H9 (cell line): ENCODE measurements at regions not wholly inside any gene's neighbourhood (a gene's known extent, or its start where the extent isn't known, plus 50 kb on each side); places are given as distances from the start of the nearest gene placed in this dataset.

Experiments
- DNase-seq: peaks from one replicate; pipeline ENCODE4 v3.0.0-alpha.2; 2017
- H2AFZ ChIP-seq: one replicate; pipeline ENCODE4 v1.6.1; 2013; ENCODE audit warnings: mild to moderate bottlenecking, low read length, control low read depth, moderate library complexity
- H2AK5ac ChIP-seq: 2 replicates; pipeline ENCODE4 v1.6.1; 2013; ENCODE audit warnings: low read length, control low read depth, mixed read lengths; ENCODE audit not compliant: insufficient read length
- H2BK120ac ChIP-seq: one replicate; pipeline ENCODE4 v1.6.1; 2013; ENCODE audit warnings: low read depth, mild to moderate bottlenecking, low read length, control low read depth, inconsistent platforms; ENCODE audit not compliant: poor library complexity, severe bottlenecking
- H2BK12ac ChIP-seq: 2 replicates; pipeline ENCODE4 v1.6.1; 2013; ENCODE audit warnings: low read length, control low read depth, mixed read lengths, low read depth; ENCODE audit not compliant: insufficient read length
- H2BK15ac ChIP-seq: 2 replicates; pipeline ENCODE4 v1.6.1; 2013; ENCODE audit warnings: low read depth, low read length, control low read depth
- H2BK20ac ChIP-seq: one replicate; pipeline ENCODE4 v1.6.1; 2013; ENCODE audit warnings: low read depth, mild to moderate bottlenecking, low read length, control low read depth, inconsistent platforms; ENCODE audit not compliant: poor library complexity, severe bottlenecking
- H2BK5ac ChIP-seq: 2 replicates; pipeline ENCODE4 v1.6.1; 2013; ENCODE audit warnings: low read length, control low read depth, mixed read lengths; ENCODE audit not compliant: insufficient read length
- H3K14ac ChIP-seq: 2 replicates; pipeline ENCODE4 v1.6.1; 2013; ENCODE audit warnings: low read length, control low read depth; ENCODE audit not compliant: insufficient read depth
- H3K18ac ChIP-seq: 2 replicates; pipeline ENCODE4 v1.6.1; 2013; ENCODE audit warnings: low read depth, mild to moderate bottlenecking, mixed read lengths, low read length, control low read depth; ENCODE audit not compliant: insufficient read length
- H3K23ac ChIP-seq: 2 replicates; pipeline ENCODE4 v1.6.1; 2013; ENCODE audit warnings: low read length, control low read depth, mixed read lengths, low read depth; ENCODE audit not compliant: insufficient read length
- H3K23me2 ChIP-seq: 2 replicates; pipeline ENCODE4 v1.6.1; 2013; ENCODE audit warnings: low read depth, mild to moderate bottlenecking, mixed read lengths, low read length, control low read depth; ENCODE audit not compliant: insufficient read length, poor library complexity, severe bottlenecking
- H3K27ac ChIP-seq: 2 replicates; pipeline ENCODE4 v1.5.1; 2013; ENCODE audit warnings: low read length, control low read depth, mixed read lengths, low read depth; ENCODE audit not compliant: insufficient read length
- H3K27me3 ChIP-seq: 2 replicates; pipeline ENCODE4 v1.6.1; 2013; ENCODE audit warnings: low read length, control low read depth, inconsistent platforms; ENCODE audit not compliant: insufficient read depth
- H3K4ac ChIP-seq: 2 replicates; pipeline ENCODE4 v1.6.1; 2013; ENCODE audit warnings: low read depth, mild to moderate bottlenecking, control low read depth, inconsistent platforms, low read length, moderate library complexity
- H3K4me1 ChIP-seq: 2 replicates; pipeline ENCODE4 v1.6.1; 2013; ENCODE audit warnings: low read length, control low read depth, inconsistent platforms; ENCODE audit not compliant: insufficient read depth
- H3K4me2 ChIP-seq: 2 replicates; pipeline ENCODE4 v1.6.1; 2013; ENCODE audit warnings: low read length, control low read depth, mixed read lengths; ENCODE audit not compliant: insufficient read length, insufficient read depth
- H3K56ac ChIP-seq: 2 replicates; pipeline ENCODE4 v1.6.1; 2013; ENCODE audit warnings: low read depth, mild to moderate bottlenecking, mixed read lengths, low read length, control low read depth; ENCODE audit not compliant: insufficient read length
- H3K79me1 ChIP-seq: 2 replicates; pipeline ENCODE4 v1.6.1; 2013; ENCODE audit warnings: low read depth, mild to moderate bottlenecking, moderate library complexity, low read length, control low read depth, inconsistent platforms; ENCODE audit not compliant: insufficient read depth, poor library complexity, severe bottlenecking
- H3K79me2 ChIP-seq: 2 replicates; pipeline ENCODE4 v1.6.1; 2013; ENCODE audit warnings: low read length, control low read depth, inconsistent platforms; ENCODE audit not compliant: insufficient read depth
- H3K9ac ChIP-seq: 2 replicates; pipeline ENCODE4 v1.6.1; 2013; ENCODE audit warnings: low read length, control low read depth, mixed read lengths; ENCODE audit not compliant: insufficient read length; ENCODE audit errors: extremely low read depth
- H3K9me3 ChIP-seq: one replicate; pipeline ENCODE4 v1.6.1; 2013; ENCODE audit warnings: low read depth, low read length, inconsistent platforms; ENCODE audit not compliant: control insufficient read depth
- H3T11ph ChIP-seq: one replicate; pipeline ENCODE4 v1.6.1; 2013; ENCODE audit warnings: mild to moderate bottlenecking, low read length, control low read depth, inconsistent platforms
- H4K20me1 ChIP-seq: one replicate; pipeline ENCODE4 v1.6.1; 2013; ENCODE audit not compliant: control insufficient read depth, insufficient read length, insufficient read depth
- H4K5ac ChIP-seq: 2 replicates; pipeline ENCODE4 v1.6.1; 2013; ENCODE audit warnings: low read depth, mild to moderate bottlenecking, mixed read lengths, low read length, control low read depth; ENCODE audit not compliant: insufficient read length
- H4K8ac ChIP-seq: replicated peaks from 2 replicates; pipeline ENCODE4 v1.6.1; 2013; ENCODE audit warnings: low read length, control low read depth, mixed read lengths, low read depth; ENCODE audit not compliant: insufficient read length
- H4K91ac ChIP-seq: 2 replicates; pipeline ENCODE4 v1.6.1; 2013; ENCODE audit warnings: low read depth, mild to moderate bottlenecking, moderate library complexity, mixed read lengths, low read length, control low read depth; ENCODE audit not compliant: insufficient read length
- H3K27ac Mint-ChIP-seq, 3 experiments: 2 replicates in 2 of 3; 3 replicates in 1 of 3; pipeline ENCODE4 v1.8.0; 2020 to 2021; ENCODE audit warnings: mixed read lengths in 3 of 3, mild to moderate bottlenecking in 1 of 3, moderate library complexity in 1 of 3
- H3K27me3 Mint-ChIP-seq: 2 replicates; pipeline ENCODE4 v1.8.0; 2021; ENCODE audit warnings: low read depth, mild to moderate bottlenecking, moderate library complexity, mixed read lengths
- H3K36me3 Mint-ChIP-seq, 3 experiments: 2 replicates in 2 of 3; 3 replicates in 1 of 3; pipeline ENCODE4 v1.8.0; 2020 to 2021; ENCODE audit warnings: low read depth in 3 of 3, mixed read lengths in 3 of 3; ENCODE audit not compliant: insufficient read depth in 1 of 3
- H3K4me1 Mint-ChIP-seq, 2 experiments: 2 replicates each; pipeline ENCODE4 v1.8.0; 2020; ENCODE audit warnings: mixed read lengths in 2 of 2
- H3K4me3 Mint-ChIP-seq, 2 experiments: 2 replicates in 1 of 2; 3 replicates in 1 of 2; pipeline ENCODE4 v1.8.0; 2020 to 2021; ENCODE audit warnings: mild to moderate bottlenecking in 2 of 2, mixed read lengths in 2 of 2, moderate library complexity in 1 of 2
- H3K9me3 Mint-ChIP-seq, 2 experiments: 2 replicates in 1 of 2; 3 replicates in 1 of 2; pipeline ENCODE4 v1.8.0; 2020; ENCODE audit warnings: mild to moderate bottlenecking in 2 of 2, mixed read lengths in 2 of 2, moderate library complexity in 1 of 2
- CTCF ChIP-seq: fragments of 200-600 bp; sonication (generic); conservative IDR thresholded peaks from 3 replicates; pipeline ENCODE4 v1.8.0; 2021; ENCODE audit warnings: antibody characterized with exemption, mild to moderate bottlenecking
- WGBS: extraction: QIAGEN DNeasy Blood & Tissue Kit; methylation state at CpG from one replicate; pipeline ENCODE4 v1.1.7; 2013; ENCODE audit warnings: missing lambda C conversion rate, low lambda C conversion rate, mixed read lengths; ENCODE audit not compliant: insufficient read length; ENCODE audit errors: extremely low coverage; 5-methylcytosine and 5-hydroxymethylcytosine counted together

DNA sequence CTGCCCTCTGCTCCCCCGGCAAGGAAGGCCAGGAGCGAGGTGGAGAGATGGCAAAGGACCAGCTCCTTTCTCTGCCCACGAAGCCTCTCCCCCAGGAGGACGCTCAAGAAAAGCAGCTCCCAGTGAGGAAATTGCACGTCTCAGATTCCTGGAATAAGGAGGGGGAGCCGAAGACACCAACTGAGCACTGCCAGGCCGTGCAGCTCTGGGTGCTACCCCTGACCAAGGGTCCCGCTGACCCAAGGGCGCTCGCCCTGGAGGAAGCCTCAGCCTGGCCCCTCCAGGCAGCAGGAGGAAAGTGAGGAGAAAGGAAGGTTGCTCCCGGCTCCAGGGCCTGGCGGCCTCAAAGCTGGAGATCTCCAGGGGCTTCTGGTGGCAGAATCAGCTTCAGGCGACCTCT is 174.1 kb upstream of the SFSWAP start:
- WGBS = no CpG with 5 or more reads among the region's 13 CpGs

More for the DNA sequence above, 174.1 kb upstream of the SFSWAP start:
- no peak for TF ChIP-seq CTCF
- no peak overlapping the region for H3K18ac ChIP-seq
- no peak overlapping the region for H3K4me3 Mint-ChIP-seq
- H4K20me1 ChIP-seq = no peaks in the 10 kb centered on the region
- H3K23me2 ChIP-seq = no peaks in the 10 kb centered on the region
- no peak overlapping the region for H3K27ac Mint-ChIP-seq
- no peaks in the 10 kb centered on the region for H3K36me3 Mint-ChIP-seq
- no peak overlapping the region for H3K4me2 ChIP-seq
- H2BK12ac ChIP-seq = no peak overlapping the region
- H3T11ph ChIP-seq = no peak overlapping the region
- no peak overlapping the region for H3K56ac ChIP-seq
- DNase-seq = no peak
- H2AK5ac ChIP-seq = no peak overlapping the region
- H3K79me1 ChIP-seq = no peaks in the 10 kb centered on the region
- H3K23ac ChIP-seq = no peak overlapping the region
- no peak overlapping the region for H2BK5ac ChIP-seq
- H3K9ac ChIP-seq = no peak overlapping the region
- no peak overlapping the region for H4K91ac ChIP-seq
- no peak overlapping the region for H2BK20ac ChIP-seq
- H2BK15ac ChIP-seq = no peak overlapping the region
- no peaks in the 10 kb centered on the region for H3K27me3 ChIP-seq
- no peak overlapping the region for H2BK120ac ChIP-seq
- H3K4me1 Mint-ChIP-seq = peaks cover 0 to 4% of the 10 kb centered on the region in 2 experiments; a peak in 2 of 4 replicates
- H3K27ac ChIP-seq = no peak overlapping the region
- no peaks in the 10 kb centered on the region for H3K9me3 ChIP-seq
- H2AFZ ChIP-seq = no peak overlapping the region
- H4K8ac ChIP-seq = no peak overlapping the region
- H3K4ac ChIP-seq = no peak overlapping the region
- H3K4me1 ChIP-seq = no peaks in the 10 kb centered on the region
- no peak overlapping the region for H3K14ac ChIP-seq
- H3K9me3 Mint-ChIP-seq = no peaks in the 10 kb centered on the region; a peak in 1 of 5 replicates
- no peak overlapping the region for H4K5ac ChIP-seq
- no peaks in the 10 kb centered on the region for H3K79me2 ChIP-seq
- peaks cover 8% of the 10 kb centered on the region for H3K27me3 Mint-ChIP-seq
